PC-9 (cell line): ENCODE measurements at regions not wholly inside any gene's neighbourhood (a gene's known extent, or its start where the extent isn't known, plus 50 kb on each side); places are given as distances from the start of the nearest gene placed in this dataset.

Experiments used
- BruUV-seq: library from RNA; stranded (reverse); fragments of 400-500 nt; replicated peaks from 2 replicates; lab custom pipeline; 2021; lab: Mats Ljungman, UMichigan
- CTCF ChIA-PET: fragments of 300-600 bp; sonication (Branson Sonifier 250); formaldehyde crosslinking; loops from one replicate; lab custom pipeline; 2022; ENCODE audit warnings: antibody characterized with exemption; lab: Charles Lee
- POLR2A ChIA-PET: fragments of 300-600 bp; sonication (Branson Sonifier 250); formaldehyde crosslinking; loops from one replicate; lab custom pipeline; 2022; ENCODE audit warnings: antibody characterized with exemption; ENCODE audit not compliant: unreplicated experiment; lab: Charles Lee
- DNase-seq, 2 experiments: peaks; one replicate each; pipeline versions ENCODE4 v3.0.0 to v3.0.0-alpha.2; 2015 to 2022; ENCODE audit warnings: mixed read lengths in 1 of 2
- H2AFZ ChIP-seq: fragments of 200-600 bp; sonication (generic); 2 replicates; pipeline ENCODE4 v1.8.1; 2017; ENCODE audit warnings: antibody characterized with exemption
- H3F3A ChIP-seq: fragments of 200-600 bp; sonication (generic); 2 replicates; pipeline ENCODE4 v1.8.1; 2017; ENCODE audit warnings: antibody characterized with exemption, mild to moderate bottlenecking, low read depth; ENCODE audit not compliant: insufficient read depth
- H3K27ac ChIP-seq: fragments of 200-600 bp; sonication (generic); 2 replicates; pipeline ENCODE4 v1.6.1; 2016; ENCODE audit warnings: mixed run types
- H3K27me3 ChIP-seq: fragments of 200-600 bp; sonication (generic); 2 replicates; pipeline ENCODE4 v1.6.1; 2016; ENCODE audit warnings: low read depth, mixed run types; ENCODE audit not compliant: insufficient read depth
- H3K36me3 ChIP-seq: fragments of 200-600 bp; sonication (generic); 2 replicates; pipeline ENCODE4 v1.6.1; 2016; ENCODE audit warnings: low read depth, mixed run types
- H3K4me1 ChIP-seq: fragments of 200-600 bp; sonication (generic); replicated peaks from 2 replicates; pipeline ENCODE4 v1.6.1; 2016; ENCODE audit warnings: mixed run types; ENCODE audit not compliant: insufficient read depth
- H3K4me2 ChIP-seq: fragments of 200-600 bp; sonication (generic); 2 replicates; pipeline ENCODE4 v1.6.1; 2017; ENCODE audit warnings: mixed run types
- H3K4me3 ChIP-seq: fragments of 200-600 bp; sonication (generic); 2 replicates; pipeline ENCODE4 v1.6.1; 2016; ENCODE audit warnings: mixed run types
- H3K79me2 ChIP-seq: fragments of 200-600 bp; sonication (generic); 2 replicates; pipeline ENCODE4 v1.6.1; 2017; ENCODE audit warnings: low read depth, mixed run types
- H3K9me2 ChIP-seq: fragments of 200-600 bp; sonication (generic); 2 replicates; pipeline ENCODE4 v1.8.1; 2017; ENCODE audit warnings: mild to moderate bottlenecking; ENCODE audit not compliant: insufficient read depth
- H3K9me3 ChIP-seq: fragments of 200-600 bp; sonication (generic); 2 replicates; pipeline ENCODE4 v1.8.1; 2016; ENCODE audit warnings: low read depth; ENCODE audit not compliant: insufficient read depth
- H4K20me1 ChIP-seq: fragments of 200-600 bp; sonication (generic); 2 replicates; pipeline ENCODE4 v1.8.1; 2017; ENCODE audit not compliant: insufficient read depth
- EZH2 ChIP-seq: fragments of 200-600 bp; sonication (generic); IDR thresholded peaks from 2 replicates; pipeline ENCODE4 v1.8.0; 2017; ENCODE audit warnings: antibody characterized with exemption, low read depth
- intact Hi-C: fragments of 100-400 bp; cut with micrococcal nuclease; formaldehyde crosslinking; loops from one replicate; pipeline ENCODE4 v1.10.0; 2022; ENCODE audit not compliant: unreplicated experiment
- TF ChIP-seq, protein P1 (sequence below): fragments of 200-600 bp; sonication (generic); conservative IDR thresholded peaks from 2 replicates; pipeline ENCODE4 v1.6.1; 2017; ENCODE audit warnings: mixed run types, antibody characterized with exemption, mild to moderate bottlenecking, moderate library complexity

- intact Hi-C loops: no loop called here
- Histone ChIP-seq H3F3A (no peaks in the 10 kb centered on the region), H3K9me3 (no peaks in the 10 kb centered on the region), H3K4me3 (no peak overlapping the region), H4K20me1 (no peaks in the 10 kb centered on the region), H2AFZ (no peak overlapping the region), H3K4me2 (no peak overlapping the region), H3K9me2 (no peaks in the 10 kb centered on the region), H3K27ac (no peak overlapping the region), H3K79me2 (no peaks in the 10 kb centered on the region), H3K27me3 (no peaks in the 10 kb centered on the region), H3K4me1 (no peaks in the 10 kb centered on the region), H3K36me3 (no peaks in the 10 kb centered on the region)
- no TSS peak for BruUV-seq
- TF ChIP-seq, protein P1, sequence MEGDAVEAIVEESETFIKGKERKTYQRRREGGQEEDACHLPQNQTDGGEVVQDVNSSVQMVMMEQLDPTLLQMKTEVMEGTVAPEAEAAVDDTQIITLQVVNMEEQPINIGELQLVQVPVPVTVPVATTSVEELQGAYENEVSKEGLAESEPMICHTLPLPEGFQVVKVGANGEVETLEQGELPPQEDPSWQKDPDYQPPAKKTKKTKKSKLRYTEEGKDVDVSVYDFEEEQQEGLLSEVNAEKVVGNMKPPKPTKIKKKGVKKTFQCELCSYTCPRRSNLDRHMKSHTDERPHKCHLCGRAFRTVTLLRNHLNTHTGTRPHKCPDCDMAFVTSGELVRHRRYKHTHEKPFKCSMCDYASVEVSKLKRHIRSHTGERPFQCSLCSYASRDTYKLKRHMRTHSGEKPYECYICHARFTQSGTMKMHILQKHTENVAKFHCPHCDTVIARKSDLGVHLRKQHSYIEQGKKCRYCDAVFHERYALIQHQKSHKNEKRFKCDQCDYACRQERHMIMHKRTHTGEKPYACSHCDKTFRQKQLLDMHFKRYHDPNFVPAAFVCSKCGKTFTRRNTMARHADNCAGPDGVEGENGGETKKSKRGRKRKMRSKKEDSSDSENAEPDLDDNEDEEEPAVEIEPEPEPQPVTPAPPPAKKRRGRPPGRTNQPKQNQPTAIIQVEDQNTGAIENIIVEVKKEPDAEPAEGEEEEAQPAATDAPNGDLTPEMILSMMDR: no peak
- no peak for TF ChIP-seq EZH2
- ChIA-PET CTCF (no interaction called here), POLR2A (no interaction called here)
- DNase-seq: no peak
Observed at GRCh38 chr18:38386146-38386545, 820.5 kb upstream of the CELF4 start.

DNA sequence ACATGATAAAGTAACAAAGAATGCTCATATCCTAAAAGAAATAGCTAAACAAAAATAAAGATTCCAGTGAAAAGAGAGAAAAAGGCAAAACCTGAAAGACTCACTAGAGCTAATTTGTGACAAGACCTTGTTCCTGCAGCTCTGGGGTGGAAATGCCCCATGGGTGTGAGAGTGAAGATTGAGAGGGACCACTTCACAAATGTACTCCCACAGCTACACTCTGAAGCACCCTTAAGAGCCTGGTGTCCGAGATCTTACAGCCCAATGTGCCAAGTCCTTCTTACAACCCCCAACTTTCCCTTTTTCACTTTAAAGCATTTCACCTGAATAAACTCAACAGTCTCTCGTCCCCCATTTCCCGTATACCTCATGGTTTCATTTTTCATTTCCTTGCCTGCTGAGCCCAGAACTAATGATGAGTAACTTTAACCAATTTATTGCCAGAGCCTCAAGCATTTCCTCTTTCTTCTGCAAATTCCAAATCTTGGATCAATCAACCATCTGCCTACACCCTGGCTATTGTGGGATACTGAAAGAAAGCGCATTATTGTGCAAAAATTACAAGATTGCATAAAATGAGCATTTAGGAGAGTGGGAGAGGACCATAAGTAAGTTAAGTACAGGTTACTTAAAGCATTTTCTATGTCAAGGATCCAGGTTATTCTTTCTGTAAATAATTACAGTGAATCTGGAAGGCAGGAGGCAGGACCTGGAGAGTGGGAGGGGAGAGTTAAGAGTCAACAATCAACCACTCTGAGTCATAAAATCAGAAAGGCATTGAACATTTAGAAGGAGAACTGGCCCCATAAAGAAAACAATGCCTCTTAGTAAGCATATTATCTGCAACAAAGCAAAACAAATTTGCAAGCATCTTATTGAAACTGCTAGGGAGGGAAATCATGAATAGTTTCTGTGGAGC is 804.4 kb upstream of the CELF4 start:
- no peak overlapping the region for H3K27ac ChIP-seq
- DNase-seq: no peak
- H3K27me3 ChIP-seq: no peaks in the 10 kb centered on the region
- BruUV-seq: no TSS peak
- CTCF ChIA-PET: no interaction called here
- TF ChIP-seq, protein P1: no peak
- no peak for TF ChIP-seq EZH2
- intact Hi-C loops: no loop called here
- no peaks in the 10 kb centered on the region for H4K20me1 ChIP-seq
- no peaks in the 10 kb centered on the region for H3K79me2 ChIP-seq
- no peak overlapping the region for H2AFZ ChIP-seq
- H3K9me3 ChIP-seq: no peaks in the 10 kb centered on the region; the same call in 1 of the 2 replicates
- no peak overlapping the region for H3K4me3 ChIP-seq
- H3K9me2 ChIP-seq: no peaks in the 10 kb centered on the region
- no peaks in the 10 kb centered on the region for H3K4me1 ChIP-seq
- POLR2A ChIA-PET: no interaction called here
- no peak overlapping the region for H3K4me2 ChIP-seq
- no peaks in the 10 kb centered on the region for H3K36me3 ChIP-seq
- H3F3A ChIP-seq: no peaks in the 10 kb centered on the region

DNA sequence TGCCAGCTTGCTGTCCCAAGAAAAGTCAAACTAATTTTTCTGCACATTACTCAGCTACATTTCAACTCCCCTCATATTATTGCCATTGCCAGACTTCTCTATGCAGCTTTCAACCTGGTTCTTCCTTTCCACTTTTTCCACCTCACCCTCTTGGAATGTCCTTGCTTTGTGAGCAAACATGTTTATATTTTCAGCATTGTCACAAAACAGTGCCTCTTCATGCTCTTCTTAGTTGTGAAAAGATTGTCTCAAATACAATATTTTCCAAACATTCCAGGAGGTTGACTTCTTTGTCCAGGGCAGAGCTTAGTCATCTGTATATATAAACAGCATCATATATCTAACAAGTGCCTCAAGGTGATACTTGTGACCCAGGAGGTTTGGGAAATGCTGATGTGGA is 803.3 kb upstream of the CELF4 start:
- no peaks in the 10 kb centered on the region; the same call in 1 of the 2 replicates for H3K9me3 ChIP-seq
- CTCF ChIA-PET: no interaction called here
- H3K4me1 ChIP-seq: no peaks in the 10 kb centered on the region
- H3K4me3 ChIP-seq: no peak overlapping the region
- H4K20me1 ChIP-seq: no peaks in the 10 kb centered on the region
- H3K79me2 ChIP-seq: no peaks in the 10 kb centered on the region
- H2AFZ ChIP-seq: no peak overlapping the region
- H3K36me3 ChIP-seq: no peaks in the 10 kb centered on the region
- H3K4me2 ChIP-seq: no peak overlapping the region
- no TSS peak for BruUV-seq
- no peak for DNase-seq
- no peaks in the 10 kb centered on the region for H3F3A ChIP-seq
- intact Hi-C loops: no loop called here
- no peaks in the 10 kb centered on the region for H3K27me3 ChIP-seq
- no peaks in the 10 kb centered on the region for H3K9me2 ChIP-seq
- POLR2A ChIA-PET: no interaction called here
- TF ChIP-seq, protein P1: no peak
- TF ChIP-seq EZH2: no peak
- H3K27ac ChIP-seq: no peak overlapping the region
